Activated CD4-positive, alpha-beta memory T cell treated with anti-CD3 and anti-CD28 coated beads, Interleukin-2, amount 10 ng/mL, durations not matched to agents 7 days and 5 days (primary cell): ENCODE measurements at regions not wholly inside any gene's neighbourhood (a gene's known extent, or its start where the extent isn't known, plus 50 kb on each side); places are given as distances from the start of the nearest gene placed in this dataset.
"Not testable (repeated sequence)": the region's sequence is repeated elsewhere in the genome, so short reads cannot be mapped to it uniquely, and the experiment has no call there.

ENCODE experiments used
- CTCF ChIA-PET: fragments of 350-600 bp; sonication (Branson Sonifier 250); formaldehyde crosslinking; loops from one replicate; lab custom pipeline; 2021; ENCODE audit warnings: antibody characterized with exemption, inconsistent platforms; lab: Charles Lee
- POLR2A ChIA-PET: fragments of 350-600 bp; sonication (Branson Sonifier 250); formaldehyde crosslinking; loops from one replicate; lab custom pipeline; 2021; ENCODE audit warnings: antibody characterized with exemption; lab: Charles Lee
- DNase-seq: peaks from one replicate; pipeline ENCODE4 v3.0.0-alpha.2; 2020
- H3K27ac Mint-ChIP-seq: one replicate; pipeline ENCODE4 v1.8.0; 2021; ENCODE audit warnings: mild to moderate bottlenecking, mixed read lengths
- H3K27me3 Mint-ChIP-seq: one replicate; pipeline ENCODE4 v1.8.0; 2021; ENCODE audit warnings: mixed read lengths
- H3K36me3 Mint-ChIP-seq: one replicate; pipeline ENCODE4 v1.8.0; 2021; ENCODE audit warnings: low read depth, mixed read lengths
- H3K4me1 Mint-ChIP-seq: one replicate; pipeline ENCODE4 v1.8.0; 2021; ENCODE audit warnings: mixed read lengths
- H3K4me3 Mint-ChIP-seq: one replicate; pipeline ENCODE4 v1.8.0; 2021; ENCODE audit warnings: mild to moderate bottlenecking, mixed read lengths
- H3K9me3 Mint-ChIP-seq: one replicate; pipeline ENCODE4 v1.8.0; 2021; ENCODE audit warnings: mixed read lengths

DNA sequence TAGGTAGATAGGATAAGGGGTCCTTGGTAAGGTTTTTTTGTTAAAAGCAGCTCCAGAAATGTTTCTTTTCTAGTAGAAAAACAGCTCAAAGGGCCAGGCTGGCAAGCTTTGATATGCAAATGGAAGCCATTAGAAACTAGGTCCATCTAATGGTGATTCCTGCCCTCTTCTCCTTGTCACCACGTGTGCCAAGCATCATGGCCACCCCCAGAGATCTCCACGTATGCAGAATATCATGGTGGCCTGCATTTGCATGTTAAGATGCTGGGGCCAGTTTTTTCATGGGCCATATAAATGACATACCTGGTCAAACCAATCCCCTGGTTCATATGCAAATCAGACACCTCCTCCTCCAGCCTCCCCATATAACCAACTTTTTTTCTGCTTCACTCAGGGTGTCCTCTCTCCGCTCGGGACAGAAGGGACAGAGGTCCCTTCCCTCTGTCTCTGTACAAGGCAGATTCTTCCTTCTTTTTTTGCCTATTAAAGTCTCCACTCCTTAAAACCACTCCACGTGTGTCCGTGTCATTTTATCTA is 1335.9 kb downstream of the UQCRFS1 start:
- Mint-ChIP-seq H3K9me3 (peaks cover 19% of the 10 kb centered on the region), H3K4me1 (no peaks in the 10 kb centered on the region), H3K27me3 (no peaks in the 10 kb centered on the region), H3K27ac (no peak overlapping the region), H3K4me3 (no peak overlapping the region), H3K36me3 (no peaks in the 10 kb centered on the region)
- DNase-seq = no peak
- ChIA-PET CTCF (no interaction called here), POLR2A (no interaction called here)

DNA sequence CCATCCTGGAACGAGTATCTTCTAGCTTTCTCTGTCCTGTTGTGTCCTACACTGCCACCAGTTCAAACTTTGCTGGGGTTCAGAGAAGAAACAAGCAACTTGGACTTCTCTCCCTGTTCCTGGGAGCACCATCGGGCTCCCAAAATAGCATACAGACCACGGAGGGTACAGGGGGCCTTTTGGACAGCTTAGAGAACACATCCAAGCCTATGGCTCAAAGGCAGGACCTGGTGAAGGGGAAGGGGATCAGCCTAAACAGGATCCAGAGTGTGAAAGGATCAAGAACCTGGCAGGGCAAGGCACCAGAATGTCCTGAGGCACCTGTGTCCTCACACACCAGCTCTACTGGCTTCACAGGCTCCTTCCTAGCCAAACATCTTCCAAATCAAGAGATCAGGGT is 1336.5 kb downstream of the UQCRFS1 start:
- Mint-ChIP-seq H3K27ac (no peak overlapping the region), H3K4me1 (no peaks in the 10 kb centered on the region), H3K36me3 (no peaks in the 10 kb centered on the region), H3K4me3 (no peak overlapping the region), H3K9me3 (peaks cover 20% of the 10 kb centered on the region), H3K27me3 (no peaks in the 10 kb centered on the region)
- ChIA-PET POLR2A (no interaction called here), CTCF (no interaction called here)
- DNase-seq = no peak

DNA sequence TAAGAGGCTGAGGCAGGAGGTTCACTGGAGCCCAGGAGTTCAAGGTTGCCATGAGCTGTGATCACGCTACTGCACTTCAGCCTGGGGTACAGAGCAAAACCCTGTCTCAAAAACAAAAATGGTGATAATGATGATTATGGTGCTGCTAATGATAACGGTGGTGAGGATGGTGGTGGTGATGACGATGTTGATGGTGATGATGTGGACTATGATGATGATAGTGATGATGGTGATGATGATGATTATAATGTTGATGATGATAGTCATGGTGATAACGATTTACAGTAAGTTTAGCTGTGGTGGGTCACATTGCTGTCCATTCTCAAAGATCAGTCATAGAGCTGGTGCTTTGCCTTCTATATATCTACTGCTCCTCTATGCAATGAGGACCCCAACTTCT is 1340.6 kb downstream of the UQCRFS1 start:
- DNase-seq = no peak
- H3K4me1 Mint-ChIP-seq = no peaks in the 10 kb centered on the region
- peaks cover 14% of the 10 kb centered on the region for H3K9me3 Mint-ChIP-seq
- no peaks in the 10 kb centered on the region for H3K36me3 Mint-ChIP-seq
- no peak overlapping the region for H3K4me3 Mint-ChIP-seq
- H3K27me3 Mint-ChIP-seq = no peaks in the 10 kb centered on the region
- POLR2A ChIA-PET = no interaction called here
- no peak overlapping the region for H3K27ac Mint-ChIP-seq
- CTCF ChIA-PET = no interaction called here

DNA sequence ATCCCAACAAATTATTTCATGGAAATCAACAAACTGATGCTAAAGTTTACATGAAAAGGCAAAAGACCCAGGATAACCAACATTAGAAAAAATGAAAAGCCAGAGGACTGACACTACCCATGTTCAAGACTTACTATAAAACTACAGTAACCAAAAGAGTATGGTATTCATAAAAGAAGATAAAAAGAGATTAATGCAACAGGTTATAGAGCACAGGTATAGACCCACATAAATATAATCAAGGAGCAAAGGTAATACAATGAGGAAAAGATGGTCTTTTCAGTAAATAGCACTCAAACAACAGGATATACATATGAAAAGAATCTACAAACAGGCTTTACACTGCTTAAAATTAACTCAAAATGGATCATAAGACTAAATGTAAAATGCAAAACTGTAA is 1342.7 kb downstream of the UQCRFS1 start:
- ChIA-PET CTCF (no interaction called here), POLR2A (no interaction called here)

DNA sequence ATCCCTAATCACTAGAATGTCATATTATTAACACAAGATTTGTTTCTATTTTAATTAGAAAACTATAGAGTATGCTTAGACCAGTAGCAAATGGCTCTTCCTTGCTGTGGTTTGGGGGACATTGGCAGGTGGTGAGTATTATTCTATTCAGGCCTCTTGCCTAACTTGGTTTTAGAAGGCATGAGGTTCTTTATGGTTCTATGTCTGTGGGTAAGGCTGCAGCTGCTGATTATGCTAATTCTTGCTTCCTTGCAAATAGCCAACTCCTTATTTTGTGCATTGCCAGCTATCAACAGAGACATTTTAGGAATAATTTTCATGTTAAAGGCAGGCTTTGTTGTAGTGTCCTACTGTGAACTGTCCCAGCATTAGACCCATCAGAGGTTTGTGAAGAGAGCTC is 1344.9 kb downstream of the UQCRFS1 start:
- Mint-ChIP-seq H3K36me3 (no peaks in the 10 kb centered on the region), H3K4me3 (no peak overlapping the region), H3K9me3 (peaks cover 25% of the 10 kb centered on the region), H3K4me1 (no peaks in the 10 kb centered on the region), H3K27me3 (no peaks in the 10 kb centered on the region), H3K27ac (no peak overlapping the region)
- CTCF ChIA-PET = no interaction called here
- DNase-seq = no peak
- POLR2A ChIA-PET = no interaction called here

More for the DNA sequence above, 1342.7 kb downstream of the UQCRFS1 start:
- H3K27ac Mint-ChIP-seq = no peak overlapping the region
- no peaks in the 10 kb centered on the region for H3K27me3 Mint-ChIP-seq
- no peak for DNase-seq
- no peak overlapping the region for H3K4me3 Mint-ChIP-seq
- H3K36me3 Mint-ChIP-seq = no peaks in the 10 kb centered on the region
- peaks cover 20% of the 10 kb centered on the region for H3K9me3 Mint-ChIP-seq
- no peaks in the 10 kb centered on the region for H3K4me1 Mint-ChIP-seq

DNA sequence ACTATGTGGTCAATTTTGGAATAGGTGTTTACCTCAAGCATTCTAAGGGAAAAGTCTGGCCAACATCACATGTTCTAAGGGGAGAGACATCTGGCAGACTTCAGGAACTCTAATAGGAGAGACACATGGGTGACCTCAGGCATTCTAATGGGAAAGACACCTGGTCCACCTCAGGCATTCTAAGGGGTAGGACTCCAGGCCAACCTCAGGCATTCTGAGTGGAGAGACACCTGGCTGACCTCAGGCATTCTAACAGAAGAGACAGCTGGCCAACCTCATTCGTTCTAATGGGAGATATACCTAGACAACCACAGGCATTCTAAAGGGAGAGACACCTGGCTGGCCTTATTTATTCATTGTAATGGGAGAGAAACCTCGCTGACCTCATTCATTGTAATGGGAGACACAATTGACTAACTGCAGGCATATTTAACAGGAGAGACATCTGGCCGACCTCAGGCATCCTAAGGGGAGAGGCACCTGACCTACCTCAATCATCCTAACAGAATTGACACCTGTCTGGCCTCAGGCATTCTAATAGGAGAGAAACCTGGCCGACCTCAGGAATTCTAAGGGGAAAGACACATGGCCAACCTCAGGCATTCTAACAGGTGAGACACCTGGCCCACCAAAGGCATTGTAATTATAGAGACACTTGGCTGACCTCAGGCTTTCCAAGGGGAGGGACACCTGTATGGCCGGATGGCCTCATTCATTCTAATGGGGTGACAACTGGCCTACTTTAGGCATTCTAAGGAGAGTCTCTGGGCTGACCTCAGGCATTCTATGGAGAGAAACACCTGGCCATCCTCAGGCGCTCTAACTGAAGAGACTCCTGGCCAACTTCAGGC is 1346.8 kb downstream of the UQCRFS1 start:
- H3K9me3 Mint-ChIP-seq = peaks cover 28% of the 10 kb centered on the region
- H3K4me1 Mint-ChIP-seq = no peaks in the 10 kb centered on the region
- POLR2A ChIA-PET = no interaction called here
- DNase-seq = no peak
- no peaks in the 10 kb centered on the region for H3K36me3 Mint-ChIP-seq
- no peaks in the 10 kb centered on the region for H3K27me3 Mint-ChIP-seq
- CTCF ChIA-PET = no interaction called here
- no peak overlapping the region for H3K27ac Mint-ChIP-seq
- no peak overlapping the region for H3K4me3 Mint-ChIP-seq

DNA sequence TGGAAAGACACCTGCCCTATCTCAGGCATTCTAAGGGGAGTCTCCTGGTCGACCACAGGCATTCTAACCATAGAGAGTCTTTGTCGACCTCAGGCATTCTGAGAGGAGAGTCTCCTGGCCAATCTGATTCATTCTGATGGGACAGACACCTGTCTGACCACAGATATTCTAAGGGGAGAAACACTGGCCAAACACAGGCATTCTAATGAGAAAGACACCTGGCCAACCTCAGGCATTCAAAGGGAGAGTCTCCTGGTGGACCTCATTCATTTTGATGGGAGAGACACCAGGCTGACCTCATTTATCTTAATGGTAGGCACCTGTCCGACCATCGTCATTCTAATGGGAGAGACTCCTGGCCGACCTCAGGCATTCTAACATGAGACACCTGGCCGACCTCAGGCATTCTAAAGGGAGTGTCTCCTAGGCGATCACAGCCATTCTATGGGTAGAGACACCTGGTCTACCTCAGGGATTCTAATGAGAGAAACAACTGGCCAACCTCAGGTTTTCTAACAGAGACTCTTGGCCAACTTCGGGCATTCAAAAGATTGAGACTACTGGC is 1351.5 kb downstream of the UQCRFS1 start:
- no peaks in the 10 kb centered on the region for H3K27me3 Mint-ChIP-seq
- no peak overlapping the region for H3K27ac Mint-ChIP-seq
- no peaks in the 10 kb centered on the region for H3K4me1 Mint-ChIP-seq
- DNase-seq = no peak
- no peaks in the 10 kb centered on the region for H3K36me3 Mint-ChIP-seq
- ChIA-PET POLR2A (no interaction called here), CTCF (no interaction called here)
- peaks cover 55% of the 10 kb centered on the region for H3K9me3 Mint-ChIP-seq
- H3K4me3 Mint-ChIP-seq = no peak overlapping the region

DNA sequence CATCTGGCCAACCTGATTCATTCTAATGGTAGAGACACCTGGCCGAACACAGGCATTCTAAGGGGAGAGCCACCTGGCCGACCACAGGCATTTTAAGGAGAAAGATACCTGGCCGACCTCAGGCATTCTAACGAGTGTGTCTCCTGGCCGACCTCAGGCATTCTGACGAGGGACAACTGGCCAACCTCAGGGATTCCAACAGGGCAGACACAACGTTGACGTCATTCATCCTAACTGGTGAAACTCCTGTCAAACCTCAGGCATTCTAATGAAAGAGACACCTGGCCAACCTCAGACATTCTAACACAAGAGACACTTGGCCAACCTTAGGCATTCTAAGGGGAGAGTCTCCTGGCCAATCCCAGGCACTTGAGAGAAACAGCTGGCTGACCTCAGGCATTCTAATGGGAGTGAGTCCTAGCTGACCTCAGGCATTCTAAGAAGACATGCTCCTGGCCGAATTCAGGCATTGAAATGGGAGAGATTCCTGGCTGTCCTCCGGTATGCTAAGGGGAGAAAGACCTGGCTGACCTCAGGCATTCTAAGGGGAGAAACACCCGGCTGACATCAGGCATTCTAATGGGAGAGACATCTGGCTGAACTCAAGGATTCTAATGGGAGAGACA is 1352.5 kb downstream of the UQCRFS1 start:
- CTCF ChIA-PET = no interaction called here
- Mint-ChIP-seq H3K4me3 (no peak overlapping the region), H3K4me1 (no peaks in the 10 kb centered on the region), H3K9me3 (peaks cover 51% of the 10 kb centered on the region), H3K27me3 (no peaks in the 10 kb centered on the region), H3K36me3 (no peaks in the 10 kb centered on the region), H3K27ac (no peak overlapping the region)
- no peak for DNase-seq
- POLR2A ChIA-PET = no interaction called here

DNA sequence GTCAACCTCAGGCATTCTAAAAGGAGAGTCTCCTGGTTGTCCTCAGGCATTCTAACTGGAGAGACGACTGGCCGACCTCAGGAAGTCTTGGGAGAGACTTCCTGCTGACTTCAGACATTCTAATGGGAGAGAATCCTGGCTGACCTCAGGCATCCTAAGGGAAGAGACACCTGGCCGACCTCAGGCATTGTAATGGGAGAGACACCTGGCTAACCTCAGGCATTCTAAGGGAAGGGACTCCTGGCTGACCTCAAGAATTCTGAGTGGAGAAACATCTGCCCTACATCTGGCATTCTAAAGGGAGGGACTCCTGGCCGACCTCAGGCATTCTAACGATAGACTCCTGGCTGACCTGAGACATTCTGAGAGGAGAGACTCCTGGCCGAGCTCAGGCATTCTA is 1353.3 kb downstream of the UQCRFS1 start:
- peaks cover 52% of the 10 kb centered on the region for H3K9me3 Mint-ChIP-seq
- no peak overlapping the region for H3K27ac Mint-ChIP-seq
- no peak for DNase-seq
- no peaks in the 10 kb centered on the region for H3K36me3 Mint-ChIP-seq
- no peak overlapping the region for H3K4me3 Mint-ChIP-seq
- ChIA-PET POLR2A (no interaction called here), CTCF (no interaction called here)
- H3K4me1 Mint-ChIP-seq = no peaks in the 10 kb centered on the region
- no peaks in the 10 kb centered on the region for H3K27me3 Mint-ChIP-seq

DNA sequence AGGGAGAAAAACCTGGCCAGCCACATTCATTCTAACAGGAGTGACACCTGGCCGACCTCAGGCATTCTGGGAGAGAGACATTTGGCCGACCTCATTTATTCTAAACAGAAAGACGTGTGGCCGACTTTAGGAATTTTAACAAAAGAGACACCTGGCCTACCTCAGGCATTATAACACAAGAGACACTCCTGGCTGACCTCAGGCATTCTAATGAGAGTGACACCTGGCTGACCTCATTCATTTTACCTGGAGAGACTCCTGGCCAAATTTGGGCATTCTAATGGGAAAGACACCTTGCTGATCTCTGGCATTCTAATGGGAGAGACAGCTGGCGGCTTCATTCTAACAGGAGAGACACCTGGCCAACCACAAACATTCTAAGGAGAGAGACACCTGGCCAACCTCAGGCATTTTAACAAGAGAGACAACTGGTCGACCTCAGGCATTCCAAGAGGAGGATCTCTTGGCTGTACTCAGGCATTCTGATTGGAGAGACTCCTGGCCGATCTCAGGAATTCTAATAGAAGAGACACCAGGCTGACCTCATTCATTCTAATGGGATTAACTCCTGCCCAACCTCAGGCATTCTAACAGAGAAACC is 1353.9 kb downstream of the UQCRFS1 start:
- Mint-ChIP-seq H3K4me3 (no peak overlapping the region), H3K9me3 (peaks cover 53% of the 10 kb centered on the region), H3K36me3 (no peaks in the 10 kb centered on the region), H3K27ac (no peak overlapping the region), H3K27me3 (no peaks in the 10 kb centered on the region), H3K4me1 (no peaks in the 10 kb centered on the region)
- CTCF ChIA-PET = no interaction called here
- no peak for DNase-seq
- POLR2A ChIA-PET = no interaction called here

DNA sequence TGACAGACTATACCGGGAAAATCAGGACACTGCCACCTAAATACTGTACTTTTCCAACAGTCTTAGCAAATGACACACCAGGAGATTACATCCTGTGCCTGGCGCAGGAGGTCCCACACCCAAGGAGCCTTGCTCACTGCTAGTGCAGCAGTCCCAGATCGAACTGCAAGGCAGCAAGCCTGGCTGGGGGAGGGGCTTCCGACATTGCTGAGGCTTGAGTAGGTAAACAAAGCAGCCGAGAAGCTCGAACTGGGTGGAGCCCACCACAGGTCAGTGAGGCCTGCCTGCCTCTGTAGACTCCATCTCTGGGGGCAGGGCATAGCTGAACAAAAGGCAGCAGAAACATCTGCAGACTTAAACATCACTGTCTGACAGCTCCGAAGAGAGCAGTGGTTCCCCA is 1360.0 kb downstream of the UQCRFS1 start:
- POLR2A ChIA-PET, H3K27me3 Mint-ChIP-seq, H3K4me1 Mint-ChIP-seq, H3K27ac Mint-ChIP-seq, CTCF ChIA-PET, H3K4me3 Mint-ChIP-seq, DNase-seq, H3K36me3 Mint-ChIP-seq: not testable (repeated sequence)
- H3K9me3 Mint-ChIP-seq = peaks cover 44% of the 10 kb centered on the region

DNA sequence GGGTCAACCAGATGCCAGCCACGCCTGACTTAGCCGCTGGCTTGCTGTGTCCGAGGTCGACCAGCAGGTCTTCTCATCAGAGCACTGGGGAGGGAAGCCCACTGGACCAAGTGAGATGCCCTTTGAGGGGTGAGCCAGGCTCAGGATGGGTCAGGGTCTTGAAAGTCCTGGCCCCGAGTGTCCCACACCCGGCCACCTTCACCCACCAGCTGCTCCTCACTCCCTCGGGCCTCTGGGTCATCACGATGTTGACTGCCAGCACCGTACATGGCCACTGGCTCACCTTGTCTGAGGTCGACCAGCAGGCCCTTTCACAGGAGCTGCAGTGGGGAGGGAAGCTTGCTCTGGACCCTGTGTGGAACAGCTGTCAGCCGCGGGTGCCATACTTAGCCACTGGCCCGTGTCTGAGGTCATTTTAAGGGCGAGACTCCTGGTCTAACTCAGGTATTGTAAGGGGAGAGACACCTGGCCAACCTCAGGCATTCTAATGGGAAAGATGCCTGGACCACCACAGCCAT is 1361.3 kb downstream of the UQCRFS1 start:
- no peak overlapping the region for H3K27ac Mint-ChIP-seq
- no peak overlapping the region for H3K4me3 Mint-ChIP-seq
- ChIA-PET CTCF (no interaction called here), POLR2A (no interaction called here)
- no peaks in the 10 kb centered on the region for H3K36me3 Mint-ChIP-seq
- peaks cover 52% of the 10 kb centered on the region for H3K9me3 Mint-ChIP-seq
- H3K27me3 Mint-ChIP-seq = no peaks in the 10 kb centered on the region
- H3K4me1 Mint-ChIP-seq = no peaks in the 10 kb centered on the region
- no peak for DNase-seq

DNA sequence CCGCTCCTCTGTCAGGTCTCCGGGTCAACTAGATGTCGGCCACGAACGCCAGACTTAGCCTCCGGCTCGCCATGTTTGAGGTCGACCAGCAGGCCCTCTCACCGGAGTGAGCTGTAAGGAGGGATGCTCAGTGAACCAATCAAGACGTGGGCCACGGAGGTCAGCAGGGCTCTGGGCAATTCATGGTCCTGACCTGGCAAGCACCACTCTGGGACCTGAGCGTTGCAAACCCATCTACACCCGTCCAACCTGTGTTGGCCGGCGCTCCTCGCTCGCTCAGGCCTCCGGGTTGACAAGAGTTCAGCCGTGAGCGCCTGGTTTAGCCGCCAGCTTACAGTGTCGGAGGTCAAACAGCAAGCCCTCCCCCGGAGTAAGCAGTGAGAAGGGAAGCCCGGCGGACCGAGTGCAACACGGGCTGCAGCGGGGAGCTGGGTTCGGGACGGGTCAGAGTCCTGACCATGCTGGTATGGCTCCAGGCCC is 1361.9 kb downstream of the UQCRFS1 start:
- Mint-ChIP-seq H3K27ac (no peak overlapping the region), H3K27me3 (no peaks in the 10 kb centered on the region), H3K9me3 (peaks cover 55% of the 10 kb centered on the region), H3K36me3 (no peaks in the 10 kb centered on the region), H3K4me3 (no peak overlapping the region), H3K4me1 (no peaks in the 10 kb centered on the region)
- ChIA-PET CTCF (no interaction called here), POLR2A (no interaction called here)
- DNase-seq = no peak
